Type B pancreatic cell (in vitro differentiated cells): ENCODE measurements at regions not wholly inside any gene's neighbourhood (a gene's known extent, or its start where the extent isn't known, plus 50 kb on each side); places are given as distances from the start of the nearest gene placed in this dataset.

Experiments used
- DNase-seq: peaks from one replicate; pipeline ENCODE4 v3.0.0; 2021; ENCODE audit warnings: mixed read lengths; ENCODE audit not compliant: unreplicated experiment; ENCODE audit errors: extremely low spot score
- H3K27ac Mint-ChIP-seq: 2 replicates; pipeline ENCODE4 v1.8.0; 2021; ENCODE audit warnings: mild to moderate bottlenecking, mixed read lengths
- H3K27me3 Mint-ChIP-seq: 2 replicates; pipeline ENCODE4 v1.8.0; 2021; ENCODE audit warnings: mixed read lengths
- H3K36me3 Mint-ChIP-seq: 2 replicates; pipeline ENCODE4 v1.8.0; 2021; ENCODE audit warnings: mixed read lengths
- H3K4me1 Mint-ChIP-seq: one replicate; pipeline ENCODE4 v1.8.0; 2021; ENCODE audit warnings: mixed read lengths; ENCODE audit not compliant: unreplicated experiment
- H3K4me3 Mint-ChIP-seq: 2 replicates; pipeline ENCODE4 v1.8.0; 2021; ENCODE audit warnings: mild to moderate bottlenecking, mixed read lengths
- H3K9me3 Mint-ChIP-seq: 2 replicates; pipeline ENCODE4 v1.8.0; 2021; ENCODE audit warnings: mixed read lengths
- CTCF ChIP-seq: fragments of 200-600 bp; sonication (generic); conservative IDR thresholded peaks from 2 replicates; pipeline ENCODE4 v1.5.0; 2021; ENCODE audit warnings: antibody characterized with exemption, mild to moderate bottlenecking

GRCh38 chr3:166303681-166304080 lies 466.5 kb upstream of the BCHE start:
- Mint-ChIP-seq H3K36me3 (no peaks in the 10 kb centered on the region), H3K9me3 (no peaks in the 10 kb centered on the region), H3K4me3 (no peak overlapping the region), H3K27ac (no peak overlapping the region), H3K4me1 (no peaks in the 10 kb centered on the region), H3K27me3 (no peaks in the 10 kb centered on the region)
- DNase-seq, result no peak
- TF ChIP-seq CTCF, result no peak

GRCh38 chr3:166302331-166302730 lies 465.1 kb upstream of the BCHE start:
- Mint-ChIP-seq H3K27ac (no peak overlapping the region), H3K27me3 (no peaks in the 10 kb centered on the region), H3K4me1 (no peaks in the 10 kb centered on the region), H3K9me3 (no peaks in the 10 kb centered on the region), H3K36me3 (no peaks in the 10 kb centered on the region), H3K4me3 (no peak overlapping the region)
- no peak for DNase-seq
- TF ChIP-seq CTCF, result no peak

GRCh38 chr3:166296179-166296783 lies 459.1 kb upstream of the BCHE start:
- TF ChIP-seq CTCF, result no peak
- Mint-ChIP-seq H3K4me3 (no peak overlapping the region), H3K36me3 (no peaks in the 10 kb centered on the region), H3K4me1 (no peaks in the 10 kb centered on the region), H3K27me3 (no peaks in the 10 kb centered on the region), H3K9me3 (no peaks in the 10 kb centered on the region), H3K27ac (no peak overlapping the region)
- no peak for DNase-seq

GRCh38 chr3:166291186-166291955 lies 454.1 kb upstream of the BCHE start:
- H3K27me3 Mint-ChIP-seq, result no peaks in the 10 kb centered on the region
- H3K27ac Mint-ChIP-seq, result no peak overlapping the region
- TF ChIP-seq CTCF, result no peak
- H3K4me3 Mint-ChIP-seq, result no peak overlapping the region
- H3K4me1 Mint-ChIP-seq, result no peaks in the 10 kb centered on the region
- no peak for DNase-seq
- no peaks in the 10 kb centered on the region for H3K9me3 Mint-ChIP-seq
- no peaks in the 10 kb centered on the region for H3K36me3 Mint-ChIP-seq

- no peaks in the 10 kb centered on the region for H3K9me3 Mint-ChIP-seq
- no peaks in the 10 kb centered on the region for H3K27me3 Mint-ChIP-seq
- no peak overlapping the region for H3K4me3 Mint-ChIP-seq
- H3K4me1 Mint-ChIP-seq, result peaks cover 4% of the 10 kb centered on the region
- no peak overlapping the region for H3K27ac Mint-ChIP-seq
- H3K36me3 Mint-ChIP-seq, result no peaks in the 10 kb centered on the region
- TF ChIP-seq CTCF, result no peak
- no peak for DNase-seq
These were observed 447.8 kb upstream of the BCHE start for GRCh38 chr3:166285001-166285400.
